H9 (cell line): ENCODE measurements at regions not wholly inside any gene's neighbourhood (a gene's known extent, or its start where the extent isn't known, plus 50 kb on each side); places are given as distances from the start of the nearest gene placed in this dataset.

Experiments
- DNase-seq: peaks from one replicate; pipeline ENCODE4 v3.0.0-alpha.2; 2017
- H2AFZ ChIP-seq: one replicate; pipeline ENCODE4 v1.6.1; 2013; ENCODE audit warnings: mild to moderate bottlenecking, low read length, control low read depth, moderate library complexity
- H2AK5ac ChIP-seq: 2 replicates; pipeline ENCODE4 v1.6.1; 2013; ENCODE audit warnings: low read length, control low read depth, mixed read lengths; ENCODE audit not compliant: insufficient read length
- H2BK120ac ChIP-seq: one replicate; pipeline ENCODE4 v1.6.1; 2013; ENCODE audit warnings: low read depth, mild to moderate bottlenecking, low read length, control low read depth, inconsistent platforms; ENCODE audit not compliant: poor library complexity, severe bottlenecking
- H2BK12ac ChIP-seq: 2 replicates; pipeline ENCODE4 v1.6.1; 2013; ENCODE audit warnings: low read length, control low read depth, mixed read lengths, low read depth; ENCODE audit not compliant: insufficient read length
- H2BK15ac ChIP-seq: 2 replicates; pipeline ENCODE4 v1.6.1; 2013; ENCODE audit warnings: low read depth, low read length, control low read depth
- H2BK20ac ChIP-seq: one replicate; pipeline ENCODE4 v1.6.1; 2013; ENCODE audit warnings: low read depth, mild to moderate bottlenecking, low read length, control low read depth, inconsistent platforms; ENCODE audit not compliant: poor library complexity, severe bottlenecking
- H2BK5ac ChIP-seq: 2 replicates; pipeline ENCODE4 v1.6.1; 2013; ENCODE audit warnings: low read length, control low read depth, mixed read lengths; ENCODE audit not compliant: insufficient read length
- H3K14ac ChIP-seq: 2 replicates; pipeline ENCODE4 v1.6.1; 2013; ENCODE audit warnings: low read length, control low read depth; ENCODE audit not compliant: insufficient read depth
- H3K18ac ChIP-seq: 2 replicates; pipeline ENCODE4 v1.6.1; 2013; ENCODE audit warnings: low read depth, mild to moderate bottlenecking, mixed read lengths, low read length, control low read depth; ENCODE audit not compliant: insufficient read length
- H3K23ac ChIP-seq: 2 replicates; pipeline ENCODE4 v1.6.1; 2013; ENCODE audit warnings: low read length, control low read depth, mixed read lengths, low read depth; ENCODE audit not compliant: insufficient read length
- H3K23me2 ChIP-seq: 2 replicates; pipeline ENCODE4 v1.6.1; 2013; ENCODE audit warnings: low read depth, mild to moderate bottlenecking, mixed read lengths, low read length, control low read depth; ENCODE audit not compliant: insufficient read length, poor library complexity, severe bottlenecking
- H3K27ac ChIP-seq: 2 replicates; pipeline ENCODE4 v1.5.1; 2013; ENCODE audit warnings: low read length, control low read depth, mixed read lengths, low read depth; ENCODE audit not compliant: insufficient read length
- H3K27me3 ChIP-seq: 2 replicates; pipeline ENCODE4 v1.6.1; 2013; ENCODE audit warnings: low read length, control low read depth, inconsistent platforms; ENCODE audit not compliant: insufficient read depth
- H3K4ac ChIP-seq: 2 replicates; pipeline ENCODE4 v1.6.1; 2013; ENCODE audit warnings: low read depth, mild to moderate bottlenecking, control low read depth, inconsistent platforms, low read length, moderate library complexity
- H3K4me1 ChIP-seq: 2 replicates; pipeline ENCODE4 v1.6.1; 2013; ENCODE audit warnings: low read length, control low read depth, inconsistent platforms; ENCODE audit not compliant: insufficient read depth
- H3K4me2 ChIP-seq: 2 replicates; pipeline ENCODE4 v1.6.1; 2013; ENCODE audit warnings: low read length, control low read depth, mixed read lengths; ENCODE audit not compliant: insufficient read length, insufficient read depth
- H3K56ac ChIP-seq: 2 replicates; pipeline ENCODE4 v1.6.1; 2013; ENCODE audit warnings: low read depth, mild to moderate bottlenecking, mixed read lengths, low read length, control low read depth; ENCODE audit not compliant: insufficient read length
- H3K79me1 ChIP-seq: 2 replicates; pipeline ENCODE4 v1.6.1; 2013; ENCODE audit warnings: low read depth, mild to moderate bottlenecking, moderate library complexity, low read length, control low read depth, inconsistent platforms; ENCODE audit not compliant: insufficient read depth, poor library complexity, severe bottlenecking
- H3K79me2 ChIP-seq: 2 replicates; pipeline ENCODE4 v1.6.1; 2013; ENCODE audit warnings: low read length, control low read depth, inconsistent platforms; ENCODE audit not compliant: insufficient read depth
- H3K9ac ChIP-seq: 2 replicates; pipeline ENCODE4 v1.6.1; 2013; ENCODE audit warnings: low read length, control low read depth, mixed read lengths; ENCODE audit not compliant: insufficient read length; ENCODE audit errors: extremely low read depth
- H3K9me3 ChIP-seq: one replicate; pipeline ENCODE4 v1.6.1; 2013; ENCODE audit warnings: low read depth, low read length, inconsistent platforms; ENCODE audit not compliant: control insufficient read depth
- H3T11ph ChIP-seq: one replicate; pipeline ENCODE4 v1.6.1; 2013; ENCODE audit warnings: mild to moderate bottlenecking, low read length, control low read depth, inconsistent platforms
- H4K20me1 ChIP-seq: one replicate; pipeline ENCODE4 v1.6.1; 2013; ENCODE audit not compliant: control insufficient read depth, insufficient read length, insufficient read depth
- H4K5ac ChIP-seq: 2 replicates; pipeline ENCODE4 v1.6.1; 2013; ENCODE audit warnings: low read depth, mild to moderate bottlenecking, mixed read lengths, low read length, control low read depth; ENCODE audit not compliant: insufficient read length
- H4K8ac ChIP-seq: replicated peaks from 2 replicates; pipeline ENCODE4 v1.6.1; 2013; ENCODE audit warnings: low read length, control low read depth, mixed read lengths, low read depth; ENCODE audit not compliant: insufficient read length
- H4K91ac ChIP-seq: 2 replicates; pipeline ENCODE4 v1.6.1; 2013; ENCODE audit warnings: low read depth, mild to moderate bottlenecking, moderate library complexity, mixed read lengths, low read length, control low read depth; ENCODE audit not compliant: insufficient read length
- H3K27ac Mint-ChIP-seq, 3 experiments: 2 replicates in 2 of 3; 3 replicates in 1 of 3; pipeline ENCODE4 v1.8.0; 2020 to 2021; ENCODE audit warnings: mixed read lengths in 3 of 3, mild to moderate bottlenecking in 1 of 3, moderate library complexity in 1 of 3
- H3K27me3 Mint-ChIP-seq: 2 replicates; pipeline ENCODE4 v1.8.0; 2021; ENCODE audit warnings: low read depth, mild to moderate bottlenecking, moderate library complexity, mixed read lengths
- H3K36me3 Mint-ChIP-seq, 3 experiments: 2 replicates in 2 of 3; 3 replicates in 1 of 3; pipeline ENCODE4 v1.8.0; 2020 to 2021; ENCODE audit warnings: low read depth in 3 of 3, mixed read lengths in 3 of 3; ENCODE audit not compliant: insufficient read depth in 1 of 3
- H3K4me1 Mint-ChIP-seq, 2 experiments: 2 replicates each; pipeline ENCODE4 v1.8.0; 2020; ENCODE audit warnings: mixed read lengths in 2 of 2
- H3K4me3 Mint-ChIP-seq, 2 experiments: 2 replicates in 1 of 2; 3 replicates in 1 of 2; pipeline ENCODE4 v1.8.0; 2020 to 2021; ENCODE audit warnings: mild to moderate bottlenecking in 2 of 2, mixed read lengths in 2 of 2, moderate library complexity in 1 of 2
- H3K9me3 Mint-ChIP-seq, 2 experiments: 2 replicates in 1 of 2; 3 replicates in 1 of 2; pipeline ENCODE4 v1.8.0; 2020; ENCODE audit warnings: mild to moderate bottlenecking in 2 of 2, mixed read lengths in 2 of 2, moderate library complexity in 1 of 2
- WGBS: extraction: QIAGEN DNeasy Blood & Tissue Kit; methylation state at CpG from one replicate; pipeline ENCODE4 v1.1.7; 2013; ENCODE audit warnings: missing lambda C conversion rate, low lambda C conversion rate, mixed read lengths; ENCODE audit not compliant: insufficient read length; ENCODE audit errors: extremely low coverage; 5-methylcytosine and 5-hydroxymethylcytosine counted together
- TF ChIP-seq, protein P1 (sequence below): fragments of 200-600 bp; sonication (generic); conservative IDR thresholded peaks from 3 replicates; pipeline ENCODE4 v1.8.0; 2021; ENCODE audit warnings: antibody characterized with exemption, mild to moderate bottlenecking

DNA sequence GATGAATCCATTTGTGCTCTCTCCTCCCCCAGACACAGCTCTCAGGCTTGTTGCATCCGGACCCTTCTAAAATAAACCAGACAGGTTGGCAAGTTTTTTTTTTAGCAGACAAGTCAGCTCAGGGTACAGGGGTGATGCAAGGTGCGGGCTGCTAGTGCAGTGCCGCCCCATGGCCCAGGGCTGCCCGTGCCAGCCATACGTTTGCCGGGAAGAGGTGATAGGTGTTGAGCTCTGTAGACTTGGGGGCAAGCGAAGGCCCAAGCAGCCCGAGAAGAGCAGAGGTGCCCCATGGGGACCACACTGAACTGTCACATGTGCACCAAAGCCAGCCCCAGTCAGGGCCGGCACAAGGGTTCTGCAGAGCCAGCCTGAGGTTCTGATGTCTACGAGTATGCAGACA is 57.1 kb upstream of the PDSS1 start:
- no peak overlapping the region for H3K4me2 ChIP-seq
- no peak overlapping the region for H3K9ac ChIP-seq
- no peak overlapping the region for H2AFZ ChIP-seq
- H4K20me1 ChIP-seq, result no peaks in the 10 kb centered on the region
- no peak overlapping the region for H2BK15ac ChIP-seq
- H2BK20ac ChIP-seq, result no peak overlapping the region
- no peak overlapping the region for H4K5ac ChIP-seq
- WGBS, result no CpG with 5 or more reads among the region's 10 CpGs
- H3K23ac ChIP-seq, result no peak overlapping the region
- no peaks in the 10 kb centered on the region for H3K79me1 ChIP-seq
- H3K14ac ChIP-seq, result no peak overlapping the region
- H3K18ac ChIP-seq, result no peak overlapping the region
- H3K27me3 ChIP-seq, result no peaks in the 10 kb centered on the region
- no peaks in the 10 kb centered on the region for H3K9me3 ChIP-seq
- no peak overlapping the region for H3K56ac ChIP-seq
- H3K4me1 ChIP-seq, result no peaks in the 10 kb centered on the region; the same call in 1 of the 2 replicates
- peaks cover 2 to 7% of the 10 kb centered on the region in 2 experiments; a peak in 3 of 5 replicates for H3K9me3 Mint-ChIP-seq
- no peaks in the 10 kb centered on the region; the same call in 1 of the 2 replicates for H3K27me3 Mint-ChIP-seq
- H2AK5ac ChIP-seq, result no peak overlapping the region
- peaks cover 0 to 4% (median 1%) of the 10 kb centered on the region in 3 experiments; a peak in 3 of 7 replicates for H3K36me3 Mint-ChIP-seq
- no peak for DNase-seq
- no peak overlapping the region for H3K27ac ChIP-seq
- peaks cover 5 to 12% of the 10 kb centered on the region in 2 experiments; a peak in 3 of 4 replicates for H3K4me1 Mint-ChIP-seq
- H3K23me2 ChIP-seq, result no peaks in the 10 kb centered on the region
- H3K4ac ChIP-seq, result no peak overlapping the region
- H2BK120ac ChIP-seq, result no peak overlapping the region
- no peak overlapping the region for H3K4me3 Mint-ChIP-seq
- H2BK5ac ChIP-seq, result no peak overlapping the region
- no peak overlapping the region for H4K91ac ChIP-seq
- no peak overlapping the region for H2BK12ac ChIP-seq
- no peaks in the 10 kb centered on the region for H3K79me2 ChIP-seq
- H3T11ph ChIP-seq, result no peak overlapping the region
- H3K27ac Mint-ChIP-seq, result no peak overlapping the region
- TF ChIP-seq, protein P1, sequence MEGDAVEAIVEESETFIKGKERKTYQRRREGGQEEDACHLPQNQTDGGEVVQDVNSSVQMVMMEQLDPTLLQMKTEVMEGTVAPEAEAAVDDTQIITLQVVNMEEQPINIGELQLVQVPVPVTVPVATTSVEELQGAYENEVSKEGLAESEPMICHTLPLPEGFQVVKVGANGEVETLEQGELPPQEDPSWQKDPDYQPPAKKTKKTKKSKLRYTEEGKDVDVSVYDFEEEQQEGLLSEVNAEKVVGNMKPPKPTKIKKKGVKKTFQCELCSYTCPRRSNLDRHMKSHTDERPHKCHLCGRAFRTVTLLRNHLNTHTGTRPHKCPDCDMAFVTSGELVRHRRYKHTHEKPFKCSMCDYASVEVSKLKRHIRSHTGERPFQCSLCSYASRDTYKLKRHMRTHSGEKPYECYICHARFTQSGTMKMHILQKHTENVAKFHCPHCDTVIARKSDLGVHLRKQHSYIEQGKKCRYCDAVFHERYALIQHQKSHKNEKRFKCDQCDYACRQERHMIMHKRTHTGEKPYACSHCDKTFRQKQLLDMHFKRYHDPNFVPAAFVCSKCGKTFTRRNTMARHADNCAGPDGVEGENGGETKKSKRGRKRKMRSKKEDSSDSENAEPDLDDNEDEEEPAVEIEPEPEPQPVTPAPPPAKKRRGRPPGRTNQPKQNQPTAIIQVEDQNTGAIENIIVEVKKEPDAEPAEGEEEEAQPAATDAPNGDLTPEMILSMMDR, result no peak
- H4K8ac ChIP-seq, result no peak overlapping the region
